ENCODE measurements at regions not wholly inside any gene's neighbourhood (a gene's known extent, or its start where the extent isn't known, plus 50 kb on each side); places are given as distances from the start of the nearest gene placed in this dataset.

- no peak for TF ChIP-seq ZNF394 (tag by site-specific recombination; IDR thresholded peaks at IDR 0.05; ENCODE audit: borderline replicate concordance)
- TF ChIP-seq ZNF341 (tag by site-specific recombination; IDR thresholded peaks at IDR 0.05; ENCODE audit: low read depth), result no peak
- TF ChIP-seq ZBTB20 (tag by site-specific recombination; IDR thresholded peaks at IDR 0.05), result no peak
- TF ChIP-seq ZNF426 (tag by site-specific recombination; IDR thresholded peaks at IDR 0.05), result no peak
- TF ChIP-seq ZBTB44 (tag by site-specific recombination; IDR thresholded peaks at IDR 0.05), result no peak
- no peak for TF ChIP-seq GLIS2 (tag by site-specific recombination; IDR thresholded peaks at IDR 0.05)
- no peak for TF ChIP-seq ZNF555 (tag by site-specific recombination; conservative IDR thresholded peaks at IDR 0.05)
- TF ChIP-seq ZNF558 (tag by site-specific recombination; IDR thresholded peaks at IDR 0.05), result no peak
- TF ChIP-seq, protein P1, sequence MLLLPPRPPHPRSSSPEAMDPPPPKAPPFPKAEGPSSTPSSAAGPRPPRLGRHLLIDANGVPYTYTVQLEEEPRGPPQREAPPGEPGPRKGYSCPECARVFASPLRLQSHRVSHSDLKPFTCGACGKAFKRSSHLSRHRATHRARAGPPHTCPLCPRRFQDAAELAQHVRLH (tag by site-specific recombination; IDR thresholded peaks at IDR 0.05), result no peak
- TF ChIP-seq ZSCAN23 (tag by site-specific recombination; IDR thresholded peaks at IDR 0.05), result no peak
Observed at GRCh38 chr5:4205398-4205797, 609.8 kb downstream of the IRX1 start (continued).

DNA sequence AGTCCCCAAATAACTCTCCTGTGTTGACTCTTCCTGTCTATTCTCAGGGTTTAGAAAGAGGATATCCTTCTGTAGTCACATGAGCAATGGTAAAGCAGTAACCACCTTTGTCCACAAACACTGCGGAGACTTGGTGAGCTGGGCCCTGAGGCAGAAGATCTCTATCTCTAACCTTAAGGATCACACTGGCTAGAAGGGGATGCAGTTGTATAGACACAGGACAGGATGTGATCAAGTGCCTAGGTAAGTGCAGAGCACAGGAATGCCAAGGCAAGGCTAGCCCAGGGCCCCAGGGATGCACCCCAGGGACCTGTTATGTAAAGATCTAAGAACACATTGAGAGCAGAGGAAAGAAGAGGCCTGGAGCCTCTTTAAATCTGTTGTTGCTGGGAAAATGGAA, 610.5 kb downstream of the IRX1 start:
- H3K27ac ChIP-seq (ENCODE audit: extremely low read depth, low read depth, low read length), result no peak overlapping the region
- no peaks in the 10 kb centered on the region for H3K9me3 ChIP-seq (ENCODE audit: control insufficient read depth, insufficient read depth, low read depth, low read length)
- ChIA-PET POLR2A (no interaction called here), CTCF (no interaction called here)
- no peak overlapping the region for H3K4me3 ChIP-seq (ENCODE audit: low read depth, low read length)
- TF ChIP-seq ZNF350 (tag by site-specific recombination; IDR thresholded peaks at IDR 0.05), result no peak
- TF ChIP-seq INSM2 (tag by site-specific recombination; IDR thresholded peaks at IDR 0.05), result no peak
- TF ChIP-seq ZNF423 (tag by site-specific recombination; IDR thresholded peaks at IDR 0.05), result no peak
- no peak for TF ChIP-seq ZNF211 (tag by site-specific recombination; IDR thresholded peaks at IDR 0.05; ENCODE audit: low read depth)
- no peaks in the 10 kb centered on the region for H3K36me3 ChIP-seq (ENCODE audit: control insufficient read depth in 2 of 2, insufficient read depth in 1 of 2, low read length in 2 of 2)
- H3K4me1 ChIP-seq (ENCODE audit: control insufficient read depth, insufficient read depth, low read length), result no peaks in the 10 kb centered on the region

GRCh38 chr5:4207486-4207885, 611.9 kb downstream of the IRX1 start:
- Histone ChIP-seq H3K4me3 (ENCODE audit: low read depth, low read length) (no peak overlapping the region), H3K27ac (ENCODE audit: extremely low read depth, low read depth, low read length) (no peak overlapping the region), H3K36me3 (ENCODE audit: control insufficient read depth in 2 of 2, insufficient read depth in 1 of 2, low read length in 2 of 2) (no peaks in the 10 kb centered on the region), H3K4me1 (ENCODE audit: control insufficient read depth, insufficient read depth, low read length) (no peaks in the 10 kb centered on the region), H3K9me3 (ENCODE audit: control insufficient read depth, insufficient read depth, low read depth, low read length) (no peaks in the 10 kb centered on the region)
- ChIA-PET POLR2A (no interaction called here), CTCF (no interaction called here)
- TF ChIP-seq ZNF792 (tag by site-specific recombination; IDR thresholded peaks at IDR 0.05) (no peak), ZNF626 (tag by site-specific recombination; IDR thresholded peaks at IDR 0.05) (no peak), ZNF155 (tag by site-specific recombination; IDR thresholded peaks at IDR 0.05) (no peak), ZNF610 (tag by site-specific recombination; IDR thresholded peaks at IDR 0.05; ENCODE audit: borderline replicate concordance) (no peak), EGR2 (tag by site-specific recombination; IDR thresholded peaks at IDR 0.05; ENCODE audit: low read depth) (no peak), ZBTB44 (tag by site-specific recombination; IDR thresholded peaks at IDR 0.05) (no peak), ZNF701 (tag by site-specific recombination; IDR thresholded peaks at IDR 0.05) (no peak), OSR2 (tag by site-specific recombination; IDR thresholded peaks at IDR 0.05) (no peak), KLF16 (tag by site-specific recombination; IDR thresholded peaks at IDR 0.05) (no peak)
- TF ChIP-seq, protein P2, sequence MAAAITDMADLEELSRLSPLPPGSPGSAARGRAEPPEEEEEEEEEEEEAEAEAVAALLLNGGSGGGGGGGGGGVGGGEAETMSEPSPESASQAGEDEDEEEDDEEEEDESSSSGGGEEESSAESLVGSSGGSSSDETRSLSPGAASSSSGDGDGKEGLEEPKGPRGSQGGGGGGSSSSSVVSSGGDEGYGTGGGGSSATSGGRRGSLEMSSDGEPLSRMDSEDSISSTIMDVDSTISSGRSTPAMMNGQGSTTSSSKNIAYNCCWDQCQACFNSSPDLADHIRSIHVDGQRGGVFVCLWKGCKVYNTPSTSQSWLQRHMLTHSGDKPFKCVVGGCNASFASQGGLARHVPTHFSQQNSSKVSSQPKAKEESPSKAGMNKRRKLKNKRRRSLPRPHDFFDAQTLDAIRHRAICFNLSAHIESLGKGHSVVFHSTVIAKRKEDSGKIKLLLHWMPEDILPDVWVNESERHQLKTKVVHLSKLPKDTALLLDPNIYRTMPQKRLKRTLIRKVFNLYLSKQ (tag by site-specific recombination; IDR thresholded peaks at IDR 0.05; ENCODE audit: borderline replicate concordance), result no peak
